ENCODE measurements at regions not wholly inside any gene's neighbourhood (a gene's known extent, or its start where the extent isn't known, plus 50 kb on each side); places are given as distances from the start of the nearest gene placed in this dataset.
A peak's percentile ranks its signal among the peaks of the same experiment; 100 is the strongest.

DNA sequence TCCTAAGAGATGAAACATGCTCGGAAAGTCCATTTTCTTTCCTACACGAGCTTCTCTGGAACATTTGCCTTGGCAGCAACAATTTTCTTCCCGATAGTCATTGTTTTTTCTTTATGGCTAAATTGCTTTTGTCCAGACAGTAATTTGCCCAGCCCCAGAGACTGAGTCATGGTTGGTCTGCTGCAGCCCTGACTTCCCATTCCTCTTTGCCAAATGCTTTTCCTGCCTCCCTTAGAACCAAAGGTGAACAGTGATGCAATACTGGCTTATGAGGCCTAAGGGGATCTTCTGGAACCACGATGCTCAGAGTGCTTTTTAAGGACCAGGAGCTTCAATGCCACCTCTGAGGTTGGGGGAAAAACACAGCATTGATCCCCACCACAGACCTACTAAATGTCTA lies 1599.6 kb upstream of the TMEM132C start:
- Histone ChIP-seq H3K4me3 (ENCODE audit: low read depth, low read length) (no peak overlapping the region), H3K27me3 (replicated peaks) (no peaks in the 10 kb centered on the region), H3K36me3 (replicated peaks) (no peaks in the 10 kb centered on the region), H3K27ac (peak overlapping the region; percentile 69)
- in situ Hi-C loops (cut with HindIII; ENCODE audit: low pct_ligation_motif_present, low sequenced_read_pairs): no loop called here
- TF ChIP-seq, protein P1, sequence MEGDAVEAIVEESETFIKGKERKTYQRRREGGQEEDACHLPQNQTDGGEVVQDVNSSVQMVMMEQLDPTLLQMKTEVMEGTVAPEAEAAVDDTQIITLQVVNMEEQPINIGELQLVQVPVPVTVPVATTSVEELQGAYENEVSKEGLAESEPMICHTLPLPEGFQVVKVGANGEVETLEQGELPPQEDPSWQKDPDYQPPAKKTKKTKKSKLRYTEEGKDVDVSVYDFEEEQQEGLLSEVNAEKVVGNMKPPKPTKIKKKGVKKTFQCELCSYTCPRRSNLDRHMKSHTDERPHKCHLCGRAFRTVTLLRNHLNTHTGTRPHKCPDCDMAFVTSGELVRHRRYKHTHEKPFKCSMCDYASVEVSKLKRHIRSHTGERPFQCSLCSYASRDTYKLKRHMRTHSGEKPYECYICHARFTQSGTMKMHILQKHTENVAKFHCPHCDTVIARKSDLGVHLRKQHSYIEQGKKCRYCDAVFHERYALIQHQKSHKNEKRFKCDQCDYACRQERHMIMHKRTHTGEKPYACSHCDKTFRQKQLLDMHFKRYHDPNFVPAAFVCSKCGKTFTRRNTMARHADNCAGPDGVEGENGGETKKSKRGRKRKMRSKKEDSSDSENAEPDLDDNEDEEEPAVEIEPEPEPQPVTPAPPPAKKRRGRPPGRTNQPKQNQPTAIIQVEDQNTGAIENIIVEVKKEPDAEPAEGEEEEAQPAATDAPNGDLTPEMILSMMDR (IDR thresholded peaks at IDR 0.05; ENCODE audit: low read depth, low read length, missing control alignments): no peak
- DNase-seq: peak; percentile 53

GRCh38 chr12:126668538-126668937 lies 1598.4 kb upstream of the TMEM132C start:
- peak; percentile 59 for DNase-seq
- no peaks in the 10 kb centered on the region for H3K27me3 ChIP-seq (replicated peaks)
- in situ Hi-C loops (cut with HindIII; ENCODE audit: low pct_ligation_motif_present, low sequenced_read_pairs): no loop called here
- no peaks in the 10 kb centered on the region for H3K36me3 ChIP-seq (replicated peaks)
- no peak overlapping the region for H3K4me3 ChIP-seq (ENCODE audit: low read depth, low read length)
- peak overlapping the region; percentile 88 for H3K27ac ChIP-seq
- TF ChIP-seq, protein P1 (IDR thresholded peaks at IDR 0.05; ENCODE audit: low read depth, low read length, missing control alignments): no peak

GRCh38 chr12:126668961-126669360 lies 1598.0 kb upstream of the TMEM132C start:
- TF ChIP-seq, protein P1 (IDR thresholded peaks at IDR 0.05; ENCODE audit: low read depth, low read length, missing control alignments): no peak
- Histone ChIP-seq H3K27me3 (replicated peaks) (no peaks in the 10 kb centered on the region), H3K4me3 (ENCODE audit: low read depth, low read length) (no peak overlapping the region), H3K27ac (peak overlapping the region; percentile 88), H3K36me3 (replicated peaks) (no peaks in the 10 kb centered on the region)
- peak; percentile 29 for DNase-seq
- in situ Hi-C loops (cut with HindIII; ENCODE audit: low pct_ligation_motif_present, low sequenced_read_pairs): no loop called here

- Histone ChIP-seq H3K27ac (no peak overlapping the region), H3K27me3 (replicated peaks) (no peaks in the 10 kb centered on the region), H3K36me3 (replicated peaks) (no peaks in the 10 kb centered on the region), H3K4me3 (ENCODE audit: low read depth, low read length) (no peak overlapping the region)
- TF ChIP-seq, protein P1 (IDR thresholded peaks at IDR 0.05; ENCODE audit: low read depth, low read length, missing control alignments): no peak
- no peak for DNase-seq
- in situ Hi-C loops (cut with HindIII; ENCODE audit: low pct_ligation_motif_present, low sequenced_read_pairs): no loop called here
Measured at GRCh38 chr12:126676434-126676833, 1590.5 kb upstream of the TMEM132C start.

DNA sequence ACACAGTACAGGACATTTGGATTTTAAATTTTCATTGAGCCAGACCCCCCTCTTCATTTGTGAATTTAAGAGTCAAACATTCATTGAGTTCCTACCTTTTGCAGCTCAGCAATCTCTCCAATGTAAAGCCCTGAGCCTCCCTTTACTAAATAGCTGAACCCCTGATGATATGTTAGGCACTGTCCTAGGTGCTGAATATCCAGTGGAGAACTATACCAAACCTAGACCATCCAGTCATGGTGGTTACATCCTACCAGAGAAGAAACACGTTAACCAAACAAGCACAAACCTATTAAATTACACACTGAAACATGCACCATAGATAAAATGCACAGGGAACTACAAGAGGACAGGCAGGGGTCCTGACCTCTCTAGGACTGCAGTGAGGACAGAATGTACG lies 1585.3 kb upstream of the TMEM132C start:
- TF ChIP-seq, protein P1 (IDR thresholded peaks at IDR 0.05; ENCODE audit: low read depth, low read length, missing control alignments): no peak
- no peak overlapping the region for H3K4me3 ChIP-seq (ENCODE audit: low read depth, low read length)
- no peak overlapping the region for H3K27ac ChIP-seq
- no peaks in the 10 kb centered on the region for H3K27me3 ChIP-seq (replicated peaks)
- H3K36me3 ChIP-seq (replicated peaks): no peaks in the 10 kb centered on the region
- in situ Hi-C loops (cut with HindIII; ENCODE audit: low pct_ligation_motif_present, low sequenced_read_pairs): no loop called here
- DNase-seq: no peak

- Histone ChIP-seq H3K4me3 (ENCODE audit: low read depth, low read length) (no peak overlapping the region), H3K27me3 (replicated peaks) (no peaks in the 10 kb centered on the region), H3K36me3 (replicated peaks) (no peaks in the 10 kb centered on the region), H3K27ac (no peak overlapping the region)
- TF ChIP-seq, protein P1 (IDR thresholded peaks at IDR 0.05; ENCODE audit: low read depth, low read length, missing control alignments): no peak
- in situ Hi-C loops (cut with HindIII; ENCODE audit: low pct_ligation_motif_present, low sequenced_read_pairs): no loop called here
- DNase-seq: no peak
Measured at GRCh38 chr12:126684703-126685102, 1582.3 kb upstream of the TMEM132C start.
